Endothelial cell of umbilical vein (primary cell): ENCODE measurements at regions not wholly inside any gene's neighbourhood (a gene's known extent, or its start where the extent isn't known, plus 50 kb on each side); places are given as distances from the start of the nearest gene placed in this dataset.

Source experiments
- BruUV-seq: library from RNA; stranded (reverse); fragments of 400-500 nt; replicated peaks from 2 replicates; lab custom pipeline; 2021; lab: Mats Ljungman, UMichigan
- CTCF ChIA-PET: fragments of 300-600, 350-600 bp; sonication (Branson Sonifier 250); formaldehyde crosslinking; loops from one replicate; lab custom pipeline; 2021; ENCODE audit warnings: antibody characterized with exemption, inconsistent platforms; lab: Charles Lee
- POLR2A ChIA-PET: fragments of 300-600, 350-600 bp; sonication (Branson Sonifier 250); formaldehyde crosslinking; loops from one replicate; lab custom pipeline; 2021; ENCODE audit warnings: antibody characterized with exemption, inconsistent platforms; lab: Charles Lee
- DNase-seq: peaks from one replicate; pipeline ENCODE4 v3.0.0-alpha.2; 2011; ENCODE audit warnings: low read depth, low spot score
- FAIRE-seq: peaks from 2 replicates; lab custom pipeline; 2011; peaks lifted over from hg19 to GRCh38; lab: Jason Lieb, UNC
- H2AFZ ChIP-seq: 2 replicates; pipeline ENCODE4 v1.6.0; 2012; ENCODE audit warnings: low read depth, low read length, control low read depth, inconsistent platforms
- H3K27ac ChIP-seq: 2 replicates; pipeline ENCODE4 v1.5.1; 2011; ENCODE audit warnings: low read depth, mild to moderate bottlenecking, control low read depth, low read length, moderate library complexity; ENCODE audit not compliant: insufficient read depth
- H3K27me3 ChIP-seq, 2 experiments: 2 replicates each; pipeline versions ENCODE4 v1.6.0 to v1.6.1; 2011; ENCODE audit warnings: low read length in 2 of 2, mixed read lengths in 1 of 2; ENCODE audit not compliant: control insufficient read depth in 2 of 2, insufficient read depth in 2 of 2
- H3K36me3 ChIP-seq, 2 experiments: 2 replicates in 1 of 2; 3 replicates in 1 of 2; pipeline ENCODE4 v1.5.1; 2011; ENCODE audit warnings: low read length in 2 of 2, mild to moderate bottlenecking in 1 of 2, moderate library complexity in 1 of 2; ENCODE audit not compliant: control insufficient read depth in 2 of 2, insufficient read depth in 2 of 2; ENCODE audit errors: extremely low read depth in 1 of 2
- H3K4me1 ChIP-seq: 3 replicates; pipeline ENCODE4 v1.5.1; 2011; ENCODE audit warnings: mild to moderate bottlenecking, low read length; ENCODE audit not compliant: control insufficient read depth, insufficient read depth; ENCODE audit errors: extremely low read depth
- H3K4me2 ChIP-seq: 2 replicates; pipeline ENCODE4 v1.6.1; 2011; ENCODE audit warnings: low read length, control low read depth, mixed read lengths; ENCODE audit not compliant: insufficient read depth
- H3K4me3 ChIP-seq, 3 experiments: fragments of 200-600 bp in 1 of 3; sonication (generic), shearing (Covaris generic) in 1 of 3; replicated peaks in 1 of 3; 2 replicates each; pipeline ENCODE4 v1.5.1; 2011 to 2016; ENCODE audit warnings: control low read depth in 3 of 3, low read length in 3 of 3, mild to moderate bottlenecking in 2 of 3, inconsistent platforms in 1 of 3, low read depth in 1 of 3, moderate library complexity in 1 of 3; ENCODE audit not compliant: insufficient read depth in 1 of 3
- H3K79me2 ChIP-seq: 2 replicates; pipeline ENCODE4 v1.6.0; 2012; ENCODE audit warnings: low read length, inconsistent platforms; ENCODE audit not compliant: control insufficient read depth, insufficient read depth
- H3K9ac ChIP-seq: replicated peaks from 2 replicates; pipeline ENCODE3; 2011; ENCODE audit warnings: low read length, control low read depth; ENCODE audit not compliant: insufficient read depth; ENCODE audit errors: extremely low read depth
- H3K9me1 ChIP-seq: replicated peaks from 3 replicates; pipeline ENCODE4 v1.6.0; 2011; ENCODE audit warnings: mild to moderate bottlenecking, low read length; ENCODE audit not compliant: control insufficient read depth, insufficient read depth; ENCODE audit errors: extremely low read depth
- H3K9me3 ChIP-seq: replicated peaks from 2 replicates; pipeline ENCODE4 v1.5.1; 2012; ENCODE audit warnings: low read length, inconsistent platforms; ENCODE audit not compliant: control insufficient read depth, insufficient read depth
- H4K20me1 ChIP-seq: replicated peaks from 2 replicates; pipeline ENCODE3; 2011; ENCODE audit warnings: mild to moderate bottlenecking, low read length; ENCODE audit not compliant: control insufficient read depth, insufficient read depth; ENCODE audit errors: extremely low read depth
- CTCF ChIP-seq, 2 donors: IDR thresholded peaks; 1 replicate in 1 of 2; 2 replicates in 1 of 2; pipeline ENCODE4 v1.5.1; 2011; ENCODE audit warnings: low read length in 2 of 2, mild to moderate bottlenecking in 2 of 2, moderate library complexity in 2 of 2, control low read depth in 1 of 2, inconsistent platforms in 1 of 2, low read depth in 1 of 2; ENCODE audit not compliant: insufficient read depth in 1 of 2; ENCODE audit errors: extremely low read depth in 1 of 2
- EZH2 ChIP-seq: IDR thresholded peaks from 2 replicates; pipeline ENCODE4 v1.6.1; 2012; ENCODE audit warnings: borderline replicate concordance, low read depth, mild to moderate bottlenecking, moderate library complexity, low read length, inconsistent platforms; ENCODE audit not compliant: severe bottlenecking
- FOS ChIP-seq: IDR thresholded peaks from 2 replicates; pipeline ENCODE4 v1.6.1; 2011; ENCODE audit warnings: mild to moderate bottlenecking, low read length, moderate library complexity, borderline replicate concordance; ENCODE audit not compliant: insufficient read depth
- GATA2 ChIP-seq: IDR thresholded peaks from 2 replicates; pipeline ENCODE4 v1.7.0; 2011; ENCODE audit warnings: low read depth, mild to moderate bottlenecking, moderate library complexity, mixed read lengths, low read length; ENCODE audit not compliant: insufficient read length, insufficient read depth
- JUN ChIP-seq: IDR thresholded peaks from 2 replicates; pipeline ENCODE4 v1.6.1; 2011; ENCODE audit warnings: borderline replicate concordance, low read depth; ENCODE audit not compliant: insufficient read length, insufficient read depth
- MYC ChIP-seq: IDR thresholded peaks from one replicate; pipeline ENCODE4 v1.6.1; 2011; ENCODE audit warnings: mild to moderate bottlenecking, low read depth, low read length
- POLR2A ChIP-seq: IDR thresholded peaks from 2 replicates; pipeline ENCODE4 v1.6.1; 2012; ENCODE audit warnings: low read depth, mild to moderate bottlenecking, control low read depth, low read length
- POLR2AphosphoS5 ChIP-seq: IDR thresholded peaks from 2 replicates; pipeline ENCODE4 v1.6.1; 2012; ENCODE audit warnings: low read depth, mild to moderate bottlenecking, control low read depth, low read length, moderate library complexity; ENCODE audit not compliant: insufficient read depth
- dilution Hi-C: fragments of 300-500 bp; cut with MboI; formaldehyde crosslinking; loops from one replicate; pipeline ENCODE4 v1.15.0; 2019; ENCODE audit warnings: low sequenced_read_pairs; ENCODE audit not compliant: extremely low pct_ligation_motif_present
- intact Hi-C: fragments of 100-400 bp; cut with micrococcal nuclease; formaldehyde crosslinking; loops from one replicate; pipeline ENCODE4 v1.10.0; 2022
- TF ChIP-seq, protein P1 (sequence below): IDR thresholded peaks from 2 replicates; pipeline ENCODE4 v1.6.1; 2011; ENCODE audit not compliant: insufficient read depth, insufficient read length

DNA sequence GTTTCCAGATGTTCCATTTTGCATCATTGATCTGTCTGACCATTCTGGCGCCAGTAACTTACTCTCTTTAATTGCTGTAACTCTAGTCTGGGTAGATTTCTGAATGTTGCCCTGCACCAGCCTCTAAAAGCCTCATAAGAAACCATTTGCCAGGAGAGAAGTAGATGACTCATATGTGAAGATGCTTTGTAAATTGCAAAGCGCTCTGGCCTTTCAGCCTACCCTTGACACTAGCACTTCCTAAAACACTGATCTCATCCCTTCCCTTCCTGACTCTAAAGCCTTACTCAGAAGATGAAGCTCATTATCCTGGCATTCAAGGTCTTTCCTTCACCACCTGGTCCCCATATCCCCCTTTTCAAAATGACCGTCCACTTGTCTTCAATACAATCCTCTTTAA lies 193.2 kb upstream of the MEX3C start:
- Histone ChIP-seq H3K79me2 (no peaks in the 10 kb centered on the region), H3K27me3 (no peaks in the 10 kb centered on the region), H3K4me2 (no peak overlapping the region), H3K36me3 (no peaks in the 10 kb centered on the region), H3K4me1 (no peaks in the 10 kb centered on the region), H3K9me3 (no peaks in the 10 kb centered on the region), H2AFZ (no peak overlapping the region), H4K20me1 (no peaks in the 10 kb centered on the region), H3K9ac (no peak overlapping the region), H3K9me1 (no peaks in the 10 kb centered on the region), H3K27ac (no peak overlapping the region), H3K4me3 (no peak overlapping the region)
- dilution Hi-C loops, result no loop called here
- intact Hi-C loops, result no loop called here
- FAIRE-seq (no peak), DNase-seq (no peak)
- CTCF ChIA-PET, result no interaction called here
- no TSS peak for BruUV-seq
- no peak for TF ChIP-seq FOS
- TF ChIP-seq, protein P1, sequence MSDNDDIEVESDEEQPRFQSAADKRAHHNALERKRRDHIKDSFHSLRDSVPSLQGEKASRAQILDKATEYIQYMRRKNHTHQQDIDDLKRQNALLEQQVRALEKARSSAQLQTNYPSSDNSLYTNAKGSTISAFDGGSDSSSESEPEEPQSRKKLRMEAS, result no peak
- TF ChIP-seq POLR2A, result no peak
- TF ChIP-seq EZH2, result no peak
- TF ChIP-seq JUN, result no peak
- TF ChIP-seq POLR2AphosphoS5, result no peak
- TF ChIP-seq MYC, result no peak
- TF ChIP-seq GATA2, result no peak
- TF ChIP-seq CTCF (IDR thresholded peaks at IDR 0.05; ENCODE audit: extremely low read depth in 1 of 2, insufficient read depth in 1 of 2, low read depth in 1 of 2, low read length in 2 of 2), result no peak
- POLR2A ChIA-PET, result no interaction called here
